Putamen (tissue), 1 donor: ENCODE measurements at regions not wholly inside any gene's neighbourhood (a gene's known extent, or its start where the extent isn't known, plus 50 kb on each side); places are given as distances from the start of the nearest gene placed in this dataset.

ENCODE experiments used
- DNase-seq: peaks from one replicate; pipeline ENCODE4 v3.0.0-alpha.2; 2016; ENCODE audit warnings: low spot score

DNA sequence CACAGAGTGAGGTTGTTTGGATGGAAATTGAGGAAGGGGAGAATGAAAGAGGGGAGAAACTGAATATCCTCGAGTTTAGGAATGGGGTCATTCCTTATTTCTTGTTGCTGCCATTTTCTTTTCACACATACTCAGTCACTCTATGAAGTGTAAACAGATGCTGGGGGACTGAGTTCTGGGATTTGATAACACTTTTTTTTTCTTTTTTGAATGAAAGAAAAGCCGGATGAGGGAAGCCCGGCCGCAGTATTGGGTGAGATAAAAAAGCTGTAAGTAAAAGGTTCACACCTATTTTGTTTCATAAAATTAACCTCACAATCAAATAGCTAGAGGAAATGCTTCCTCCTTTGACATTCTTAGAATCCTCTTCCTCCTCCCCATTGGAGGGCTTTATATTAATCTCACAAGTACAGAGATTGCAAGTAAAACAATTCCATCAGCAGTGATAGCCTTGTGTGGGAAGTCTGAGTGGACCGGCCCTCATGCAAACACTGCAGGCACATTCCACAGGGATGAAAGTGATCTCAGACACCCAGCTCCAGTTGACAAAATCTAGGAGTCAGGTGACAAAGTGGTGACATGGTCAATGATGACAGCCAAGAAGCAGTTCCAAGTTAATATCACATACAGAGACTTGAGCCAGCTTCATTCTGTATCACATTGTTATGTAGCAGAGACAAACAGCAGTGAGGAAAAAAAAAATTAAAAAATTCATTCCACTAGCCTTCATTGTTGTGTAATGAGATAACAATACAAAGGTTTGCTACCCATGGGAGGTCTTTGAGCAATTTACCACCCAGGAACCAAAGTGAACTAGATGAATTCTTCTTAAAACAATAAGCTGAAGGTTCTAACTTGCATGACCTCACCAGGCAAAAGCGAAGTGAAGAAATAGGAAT lies 391.1 kb upstream of the HSF2 start:
- no peak for DNase-seq

DNA sequence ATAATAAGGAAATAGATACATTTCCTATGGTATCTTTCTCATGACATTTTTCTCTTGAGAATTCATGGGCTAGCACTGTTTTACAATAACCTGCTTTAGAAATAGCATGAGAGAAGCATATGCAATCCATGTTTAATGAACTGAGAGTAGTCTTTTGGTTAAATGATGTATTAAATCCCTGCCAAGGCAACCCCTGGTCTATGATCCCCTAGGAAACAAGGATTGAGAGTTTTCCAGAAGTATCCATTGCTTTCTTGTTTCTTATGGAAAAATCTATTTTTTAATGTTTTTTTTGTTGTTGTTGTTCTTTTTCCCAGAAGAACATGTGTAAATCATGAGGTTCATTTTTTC lies 390.5 kb upstream of the HSF2 start:
- no peak for DNase-seq

- no peak for DNase-seq
Measured at GRCh38 chr6:122012578-122012977, 386.9 kb upstream of the HSF2 start.

DNA sequence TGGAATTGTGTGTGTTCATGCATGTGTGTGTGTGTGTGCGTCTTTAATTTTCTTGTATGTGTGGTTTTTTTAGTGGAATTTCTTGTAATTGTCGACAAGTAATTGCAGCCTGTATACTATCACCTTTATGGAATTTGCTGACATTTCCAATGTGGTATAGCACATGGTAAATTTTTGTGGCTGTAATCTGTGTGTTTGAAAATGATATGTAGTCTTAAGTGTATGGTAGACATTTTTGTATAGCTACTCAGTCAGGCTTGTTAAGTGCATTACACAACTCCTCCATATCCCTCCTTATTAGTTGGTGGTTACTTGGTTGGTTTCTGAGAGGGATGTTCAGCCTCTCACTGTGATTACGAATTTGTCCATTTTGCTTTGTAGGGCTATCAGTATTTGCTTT lies 384.5 kb upstream of the HSF2 start:
- DNase-seq: no peak

DNA sequence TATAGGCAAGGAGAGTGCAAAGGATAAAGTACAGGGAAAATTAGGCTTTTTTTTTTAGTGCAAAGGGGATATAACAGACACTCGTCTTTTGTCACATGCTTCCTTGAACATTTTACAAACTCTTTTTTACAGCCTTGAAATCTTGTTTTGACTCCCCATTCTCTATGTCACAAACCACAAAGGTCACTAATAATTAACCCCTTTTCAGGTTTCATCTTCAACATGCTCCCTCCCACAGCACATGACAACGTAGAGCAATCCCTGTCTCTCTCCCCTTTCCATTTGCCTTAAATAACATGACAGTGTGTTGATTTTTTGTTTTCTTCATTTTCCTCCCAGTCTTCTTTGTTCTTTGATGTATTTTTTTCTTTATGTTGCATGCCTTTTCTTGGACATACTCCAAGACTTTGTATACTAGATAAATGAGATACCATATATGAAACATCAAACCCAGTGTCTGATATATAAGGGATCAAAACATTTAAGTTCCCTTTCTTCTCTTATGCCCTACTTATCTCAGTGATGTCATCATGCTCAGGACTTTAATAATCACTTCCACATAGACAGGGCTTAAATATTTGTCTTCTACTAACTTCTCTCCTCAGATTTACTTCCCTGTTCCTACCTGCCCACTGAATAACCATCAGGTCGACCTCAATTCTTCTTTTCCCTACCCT lies 378.7 kb upstream of the HSF2 start:
- DNase-seq: no peak

DNA sequence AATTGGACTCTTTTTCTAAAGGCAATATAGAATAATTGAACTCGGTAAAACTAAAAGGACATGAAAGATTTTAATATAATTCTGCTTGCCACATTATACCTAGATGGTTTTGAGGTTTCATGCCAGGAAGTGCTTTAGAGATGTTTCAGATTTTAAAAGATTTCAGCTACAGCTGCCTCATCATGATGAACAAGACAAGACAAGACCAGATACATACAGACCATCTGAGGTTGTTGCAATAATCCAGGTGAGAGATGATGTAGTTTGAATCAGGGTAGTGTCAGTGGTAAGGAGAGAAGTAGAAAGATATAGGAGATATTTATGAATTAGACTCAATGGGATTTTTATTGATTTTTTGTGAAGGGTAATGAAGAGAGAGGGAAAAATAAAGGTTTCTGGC lies 374.3 kb upstream of the HSF2 start:
- no peak for DNase-seq

GRCh38 chr6:122026582-122027369 lies 372.7 kb upstream of the HSF2 start:
- DNase-seq: no peak

DNA sequence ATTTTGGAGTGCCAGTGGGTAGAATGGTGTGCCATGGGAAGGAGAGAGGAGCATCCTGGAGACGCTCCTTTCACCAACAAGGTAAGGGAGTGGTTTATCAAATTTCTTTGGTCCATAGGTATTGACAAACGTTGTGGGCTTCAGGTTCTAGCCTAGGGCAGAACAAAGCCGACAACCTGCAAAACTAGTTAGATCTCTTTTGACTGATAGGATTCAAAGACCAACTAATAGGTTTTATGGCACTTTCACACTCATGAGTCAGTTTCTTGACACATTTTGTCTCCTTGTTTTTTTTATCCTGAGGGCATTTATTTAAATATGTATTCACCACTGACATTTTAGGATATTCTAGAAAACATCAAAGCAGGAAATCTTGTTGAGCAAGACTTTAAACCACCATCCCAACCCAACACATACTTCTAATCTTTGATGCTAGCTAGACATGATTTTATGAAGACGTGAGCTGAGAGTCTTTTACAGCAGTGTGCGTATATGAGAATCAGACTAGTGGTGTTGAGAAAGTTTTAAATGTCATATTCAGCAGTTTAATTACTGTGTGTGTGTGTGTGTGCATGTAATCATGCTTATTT lies 370.4 kb upstream of the HSF2 start:
- no peak for DNase-seq

DNA sequence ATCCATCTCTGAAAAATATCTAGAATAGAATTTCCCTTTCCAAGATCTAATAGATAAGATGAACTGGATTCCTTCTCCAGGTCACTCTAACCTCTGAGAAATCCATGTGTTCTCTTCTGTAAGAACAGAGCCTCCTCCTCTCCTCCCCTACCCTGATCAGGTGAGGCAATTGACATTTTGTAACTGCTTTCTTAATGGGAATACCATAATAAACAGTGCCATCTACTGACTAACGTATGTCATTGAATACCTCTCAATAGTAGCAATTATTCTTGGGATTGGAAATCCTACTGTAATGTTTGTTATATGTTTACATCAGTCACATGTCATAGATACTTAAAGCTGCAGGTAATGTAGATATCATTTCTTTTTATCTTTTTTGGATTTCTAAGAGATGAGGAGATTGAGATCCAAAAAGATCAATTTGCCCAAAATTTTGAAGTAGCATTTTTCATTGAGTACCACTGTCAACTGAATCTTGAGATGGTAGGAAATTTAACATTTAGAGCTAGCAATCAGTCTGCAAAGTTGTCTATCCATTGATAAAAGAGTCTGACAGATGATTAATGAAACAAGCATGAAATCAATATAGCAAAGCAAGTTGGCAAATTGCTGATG lies 365.8 kb upstream of the HSF2 start:
- peak; percentile 35 for DNase-seq

DNA sequence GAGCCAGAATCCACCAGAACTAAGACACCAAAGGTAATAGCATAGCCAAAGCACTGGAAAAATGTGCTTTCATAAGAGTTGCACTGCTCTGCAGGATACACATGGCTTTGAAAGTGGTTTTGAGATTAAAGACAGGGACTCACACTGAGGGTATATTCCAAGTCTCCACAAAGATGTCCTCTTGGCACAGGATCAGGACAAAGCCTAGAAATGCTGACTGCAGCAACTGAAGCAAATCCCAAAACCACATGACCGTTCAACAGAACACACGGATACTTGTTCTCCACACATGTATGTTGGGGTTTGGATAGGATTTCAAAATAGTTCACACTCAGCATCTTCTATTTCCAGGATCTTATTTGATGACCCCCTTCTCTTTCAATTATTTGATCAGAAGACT lies 364.3 kb upstream of the HSF2 start:
- no peak for DNase-seq

- DNase-seq: no peak
Measured at GRCh38 chr6:122040261-122040660, 359.2 kb upstream of the HSF2 start.

DNA sequence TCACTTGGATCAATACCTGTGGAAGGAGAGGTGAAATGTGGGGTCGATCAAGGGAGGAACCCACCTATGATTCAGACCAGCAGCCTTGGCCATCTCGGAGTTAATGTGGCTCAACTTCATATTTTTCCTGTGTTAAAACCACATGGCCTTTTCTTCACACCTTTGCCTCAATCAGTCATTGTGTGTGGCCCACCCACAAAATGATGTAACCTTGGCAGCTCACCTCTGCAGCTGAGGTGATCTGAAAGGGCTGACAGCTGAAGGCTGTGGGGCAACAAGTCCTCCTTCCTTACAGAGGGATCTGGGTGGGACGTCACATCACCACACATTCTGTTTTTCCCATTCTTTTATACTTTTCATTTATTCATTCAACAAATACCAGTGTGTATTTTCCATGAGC lies 357.1 kb upstream of the HSF2 start:
- DNase-seq: no peak

GRCh38 chr6:122042960-122043735 lies 356.3 kb upstream of the HSF2 start:
- DNase-seq: no peak

DNA sequence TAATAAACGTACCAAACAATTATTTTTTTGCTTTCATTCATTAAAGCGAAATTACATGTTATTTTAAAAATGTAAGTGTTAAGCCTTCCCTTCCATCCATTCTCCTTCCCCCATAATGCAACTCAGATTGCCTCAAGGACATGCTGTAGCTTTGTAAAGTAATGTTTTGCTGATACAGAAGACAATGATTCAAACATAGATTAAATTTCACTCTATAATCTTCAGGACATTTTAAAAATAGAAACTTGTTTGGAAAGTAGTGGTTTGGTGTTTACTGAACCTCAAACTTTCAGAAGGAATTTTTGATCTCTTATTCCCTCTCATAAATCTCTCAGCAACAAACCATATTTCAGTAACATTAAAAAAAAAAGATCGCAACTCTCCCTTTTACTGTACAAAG lies 350.9 kb upstream of the HSF2 start:
- DNase-seq: no peak

- no peak for DNase-seq
Measured at GRCh38 chr6:122049341-122049740, 350.1 kb upstream of the HSF2 start.

DNA sequence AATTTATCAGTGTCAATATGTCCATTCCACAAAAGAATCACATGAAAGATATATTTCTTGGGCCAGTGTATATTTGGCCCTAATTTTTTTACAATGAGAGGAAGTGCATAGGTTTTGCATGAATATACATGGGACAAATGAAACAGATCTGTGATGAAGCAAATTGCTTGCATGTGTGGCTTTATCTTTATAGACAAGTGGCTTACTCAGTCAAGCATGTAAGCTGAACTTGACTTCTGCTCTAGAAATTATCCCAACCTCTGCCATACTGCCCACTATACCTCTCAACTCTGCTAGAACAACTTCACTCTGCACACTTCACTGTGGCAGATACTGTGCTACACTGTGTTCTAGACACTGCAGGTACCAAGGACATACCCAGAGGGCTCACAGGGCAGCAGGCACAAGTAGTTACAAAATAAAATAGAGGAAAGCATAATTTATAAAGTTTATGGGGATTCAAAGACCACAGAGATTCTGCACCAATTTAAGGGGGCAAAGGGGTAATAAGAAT lies 349.2 kb upstream of the HSF2 start:
- no peak for DNase-seq

DNA sequence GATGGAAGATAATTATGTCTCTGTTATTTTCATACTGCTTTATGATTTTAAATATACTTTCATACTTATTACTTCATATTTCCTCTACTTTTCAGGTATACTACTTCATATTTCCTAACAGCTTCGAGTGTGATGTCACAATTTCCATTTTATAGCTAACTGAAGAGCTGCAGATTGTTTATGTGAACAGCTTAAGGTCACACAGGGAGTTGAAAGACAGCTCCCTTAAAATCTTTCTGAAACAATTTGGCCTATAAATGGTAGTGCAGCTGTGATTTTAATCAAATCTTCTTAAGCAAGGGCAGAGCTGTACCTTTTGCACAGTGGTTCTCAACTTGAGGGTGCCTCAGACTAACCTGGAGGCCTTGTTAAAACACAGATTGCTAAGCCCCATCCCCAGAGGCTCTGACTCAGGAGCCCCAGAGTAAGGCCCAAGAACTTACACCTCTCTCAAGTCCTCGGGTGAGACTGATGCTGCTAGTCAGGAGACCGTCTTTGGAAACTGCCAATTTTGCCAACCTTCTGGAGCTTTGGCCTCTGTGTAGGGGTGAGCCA lies 347.0 kb upstream of the HSF2 start:
- no peak for DNase-seq

DNA sequence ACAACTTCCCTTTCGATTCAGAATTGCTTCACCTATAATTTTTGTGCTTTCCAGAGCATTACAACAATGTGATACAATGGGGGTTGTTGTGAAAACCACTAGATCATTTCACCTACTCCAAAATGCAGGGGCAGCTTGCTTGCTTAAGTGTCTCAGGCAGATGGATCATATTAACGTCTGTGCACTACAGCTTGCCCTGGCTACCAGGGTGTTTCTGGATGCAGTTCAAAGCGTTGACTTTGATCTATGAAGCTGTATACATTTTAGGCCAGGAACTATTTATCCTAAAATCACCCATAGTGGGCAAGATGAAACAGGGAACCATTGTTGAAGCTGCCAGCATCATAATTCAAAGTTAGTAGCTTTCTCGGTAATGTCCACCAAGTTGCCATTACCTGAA lies 339.5 kb upstream of the HSF2 start:
- no peak for DNase-seq

- DNase-seq: no peak
Measured at GRCh38 chr6:122061855-122062254, 337.6 kb upstream of the HSF2 start.

- DNase-seq: no peak
Measured at GRCh38 chr6:122063076-122063475, 336.4 kb upstream of the HSF2 start.

DNA sequence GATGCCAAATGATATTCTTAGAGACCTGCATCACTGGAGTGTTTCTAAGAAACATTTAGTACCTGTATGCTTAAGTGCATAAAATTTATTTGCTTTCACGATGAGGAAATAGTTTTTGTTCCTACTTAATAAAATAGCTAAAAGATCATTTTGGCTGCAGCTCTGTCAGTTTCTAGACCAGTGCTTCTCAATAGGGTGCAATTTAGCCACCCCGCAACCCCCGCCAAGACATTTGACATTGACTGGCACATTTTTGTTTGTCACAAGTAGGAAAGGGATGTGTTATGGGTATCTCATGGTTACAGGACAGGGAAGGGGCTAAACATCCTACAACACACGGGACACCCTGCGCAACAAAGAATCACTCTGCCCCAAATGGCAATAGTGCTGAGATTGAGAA lies 335.7 kb upstream of the HSF2 start:
- peak; percentile 10 for DNase-seq
